GM12878 (cell line): ENCODE measurements at regions not wholly inside any gene's neighbourhood (a gene's known extent, or its start where the extent isn't known, plus 50 kb on each side); places are given as distances from the start of the nearest gene placed in this dataset.

Experiments
- ATAC-seq: fragments of 200-7000 bp; cut with Tn5 transposase; 3 replicates; pipeline ENCODE4 v1.9.1; 2020; ENCODE audit warnings: mild to moderate bottlenecking, moderate library complexity
- BruUV-seq: library from RNA; stranded (reverse); fragments of 400-500 nt; replicated peaks from 2 replicates; lab custom pipeline; 2021; lab: Mats Ljungman, UMichigan
- CTCF ChIA-PET: fragments of 300-600 bp; sonication (Branson Sonifier 250); formaldehyde crosslinking; extraction: SDS; loops from one replicate; lab custom pipeline; 2021; ENCODE audit warnings: inconsistent platforms; lab: Yijun Ruan, JAX
- POLR2A ChIA-PET: fragments of 350-600 bp; formaldehyde crosslinking; extraction: SDS; loops from one replicate; lab custom pipeline; 2021; ENCODE audit warnings: inconsistent platforms; lab: Charles Lee
- RAD21 ChIA-PET: fragments of 300-600 bp; sonication (Branson Sonifier 250); formaldehyde crosslinking; loops from one replicate; lab custom pipeline; 2023; ENCODE audit warnings: antibody characterized with exemption; ENCODE audit not compliant: unreplicated experiment; lab: Charles Lee
- SMC1A ChIA-PET: fragments of 300-600 bp; sonication (Branson Sonifier 250); formaldehyde crosslinking; loops from one replicate; lab custom pipeline; 2023; ENCODE audit not compliant: unreplicated experiment, uncharacterized antibody; lab: Charles Lee
- DNase-seq: peaks from one replicate; pipeline ENCODE4 v3.0.0-alpha.2; 2011; ENCODE audit warnings: low read depth, low spot score
- FAIRE-seq: peaks from 3 replicates; lab custom pipeline; 2011; peaks lifted over from hg19 to GRCh38; lab: Jason Lieb, UNC
- H2AFZ ChIP-seq: 2 replicates; pipeline ENCODE4 v1.6.0; 2011; ENCODE audit warnings: low read depth, low read length, control low read depth; ENCODE audit not compliant: control insufficient read depth
- H3K27ac ChIP-seq: 2 replicates; pipeline ENCODE4 v1.5.1; 2011; ENCODE audit warnings: control low read depth; ENCODE audit not compliant: control insufficient read depth, insufficient read depth
- H3K27me3 ChIP-seq, 2 experiments: replicated peaks in 1 of 2; 2 replicates each; pipeline versions ENCODE4 v1.6.0 to v1.6.1; 2011; ENCODE audit warnings: low read length in 1 of 2; ENCODE audit not compliant: control insufficient read depth in 2 of 2, insufficient read depth in 2 of 2
- H3K36me3 ChIP-seq, 2 experiments: 2 replicates each; pipeline ENCODE4 v1.5.1; 2011; ENCODE audit warnings: low read length in 1 of 2; ENCODE audit not compliant: control insufficient read depth in 2 of 2, insufficient read depth in 2 of 2
- H3K4me1 ChIP-seq: 2 replicates; pipeline ENCODE4 v1.6.1; 2011; ENCODE audit warnings: mild to moderate bottlenecking, low read length, moderate library complexity, mixed read lengths; ENCODE audit not compliant: control insufficient read depth, insufficient read depth
- H3K4me2 ChIP-seq: 2 replicates; pipeline ENCODE4 v1.6.0; 2011; ENCODE audit warnings: control low read depth; ENCODE audit not compliant: control insufficient read depth, insufficient read depth
- H3K4me3 ChIP-seq: fragments of 200-600 bp; sonication (generic); 2 replicates; pipeline ENCODE4 v1.5.1; 2016
- H3K79me2 ChIP-seq: 2 replicates; pipeline ENCODE4 v1.6.0; 2011; ENCODE audit warnings: low read length; ENCODE audit not compliant: control insufficient read depth, insufficient read depth
- H3K9ac ChIP-seq: 2 replicates; pipeline ENCODE4 v1.8.0; 2011; ENCODE audit warnings: low read length, control low read depth, mixed read lengths; ENCODE audit not compliant: control insufficient read depth, insufficient read depth
- H3K9me3 ChIP-seq: replicated peaks from 3 replicates; pipeline ENCODE4 v1.5.1; 2011; ENCODE audit warnings: mild to moderate bottlenecking, low read length; ENCODE audit not compliant: control insufficient read depth, insufficient read depth
- H4K20me1 ChIP-seq: 2 replicates; pipeline ENCODE4 v1.6.0; 2011; ENCODE audit not compliant: control insufficient read depth, insufficient read depth
- CBFB ChIP-seq: IDR thresholded peaks from 2 replicates; pipeline ENCODE4 v1.6.1; 2016; ENCODE audit warnings: antibody characterized with exemption, low read depth
- CBX3 ChIP-seq: fragments of 200-600 bp; sonication (generic); IDR thresholded peaks from 2 replicates; pipeline ENCODE4 v1.6.1; 2016; ENCODE audit warnings: low read depth, borderline replicate concordance
- EGR1 ChIP-seq, 2 experiments: IDR thresholded peaks; 1 replicate in 1 of 2; 2 replicates in 1 of 2; pipeline ENCODE4 v1.6.1; 2011 to 2012; ENCODE audit warnings: low read depth in 2 of 2, low read length in 2 of 2, borderline replicate concordance in 1 of 2, mild to moderate bottlenecking in 1 of 2, moderate library complexity in 1 of 2
- HSF1 ChIP-seq: fragments of 150-350 bp; IDR thresholded peaks from 2 replicates; pipeline ENCODE4 v1.6.1; 2014; ENCODE audit warnings: mild to moderate bottlenecking, low read depth, low read length
- KLF5 ChIP-seq: fragments of 450-650 bp; IDR thresholded peaks from 2 replicates; pipeline ENCODE4 v1.6.1; 2014; ENCODE audit warnings: mild to moderate bottlenecking; ENCODE audit not compliant: partially characterized antibody
- RBBP5 ChIP-seq: fragments of 200-600 bp; sonication (generic); conservative IDR thresholded peaks from 2 replicates; pipeline ENCODE4 v1.6.1; 2016
- REST ChIP-seq: IDR thresholded peaks from 2 replicates; pipeline ENCODE4 v1.6.1; 2012; ENCODE audit warnings: mild to moderate bottlenecking, low read depth, low read length
- SMC3 ChIP-seq: IDR thresholded peaks from 2 replicates; pipeline ENCODE4 v1.6.1; 2011; ENCODE audit warnings: low read length, improper control_type of control experiment, borderline replicate concordance
- SRF ChIP-seq, 2 experiments: IDR thresholded peaks; 2 replicates each; pipeline ENCODE4 v1.6.1; 2011; ENCODE audit warnings: low read depth in 2 of 2, low read length in 2 of 2, mild to moderate bottlenecking in 1 of 2, moderate library complexity in 1 of 2
- ZNF384 ChIP-seq: IDR thresholded peaks from 2 replicates; pipeline ENCODE4 v1.6.1; 2012; ENCODE audit warnings: low read depth, mild to moderate bottlenecking, low read length, improper control_type of control experiment, borderline replicate concordance
- ZSCAN29 ChIP-seq: fragments of 450-650 bp; IDR thresholded peaks from 2 replicates; pipeline ENCODE4 v1.6.1; 2017; ENCODE audit warnings: mild to moderate bottlenecking, moderate library complexity
- WGBS: methylation state at CpG from one replicate; pipeline ENCODE4 v1.1.6; 2016; ENCODE audit warnings: low lambda C conversion rate; ENCODE audit not compliant: insufficient replicate concordance, insufficient coverage; ENCODE audit errors: missing lambda C conversion rate; 5-methylcytosine and 5-hydroxymethylcytosine counted together
- in situ Hi-C: fragments of 300-500 bp; cut with MboI; formaldehyde crosslinking; loops from 9 replicates; pipeline ENCODE4 v1.14.3; 2018; ENCODE audit warnings: mixed read lengths
- intact Hi-C: fragments of 100-400 bp; cut with micrococcal nuclease; formaldehyde crosslinking; loops from one replicate; pipeline ENCODE4 v1.14.2; 2022; ENCODE audit not compliant: unreplicated experiment

- no peak for DNase-seq
- no peak for FAIRE-seq
- Histone ChIP-seq H4K20me1 (no peaks in the 10 kb centered on the region), H2AFZ (no peak overlapping the region), H3K27ac (no peak overlapping the region), H3K9me3 (no peaks in the 10 kb centered on the region; the same call in 2 of the 3 replicates), H3K9ac (no peak overlapping the region), H3K4me2 (no peak overlapping the region), H3K79me2 (no peaks in the 10 kb centered on the region), H3K4me3 (no peak overlapping the region), H3K27me3 (no peaks in the 10 kb centered on the region), H3K4me1 (no peaks in the 10 kb centered on the region), H3K36me3 (no peaks in the 10 kb centered on the region)
- intact Hi-C loops, result no loop called here
- in situ Hi-C loops, result no loop called here
- SMC1A ChIA-PET, result no interaction called here
- RAD21 ChIA-PET, result no interaction called here
- TF ChIP-seq SRF (IDR thresholded peaks at IDR 0.05; ENCODE audit: low read depth in 2 of 2, low read length in 2 of 2) (no peak), HSF1 (no peak), EGR1 (IDR thresholded peaks at IDR 0.05; ENCODE audit: borderline replicate concordance in 1 of 2, low read depth in 2 of 2, low read length in 2 of 2) (no peak), KLF5 (no peak), ZSCAN29 (no peak), ZNF384 (no peak), RBBP5 (no peak), SMC3 (no peak), CBFB (no peak), CBX3 (no peak), REST (no peak)
- 9% methylated on average over 4 of the region's 4 CpGs for WGBS
- CTCF ChIA-PET, result no interaction called here
- POLR2A ChIA-PET, result no interaction called here
- BruUV-seq, result no TSS peak
- ATAC-seq, result no peak
Measured at GRCh38 chr5:2651116-2651515, 100.4 kb downstream of the IRX2 start.
